K562 (cell line): ENCODE measurements at regions not wholly inside any gene's neighbourhood (a gene's known extent, or its start where the extent isn't known, plus 50 kb on each side); places are given as distances from the start of the nearest gene placed in this dataset.

Source experiments
- ATAC-seq: fragments of 200-7000 bp; cut with Tn5 transposase; 3 replicates; pipeline ENCODE4 v1.9.1; 2020; ENCODE audit warnings: moderate library complexity
- BruUV-seq: library from RNA; stranded (reverse); fragments of 400-500 nt; replicated peaks from 2 replicates; lab custom pipeline; 2021; lab: Mats Ljungman, UMichigan
- CTCF ChIA-PET: fragments of 300-600 bp; formaldehyde crosslinking; extraction: SDS; loops from one replicate; lab custom pipeline; 2021; ENCODE audit warnings: low intra/inter-chr PET ratio; lab: Yijun Ruan, JAX
- POLR2A ChIA-PET: fragments of 300-600, 350-650 bp; sonication (Branson Sonifier 250); formaldehyde crosslinking; extraction: SDS; loops from one replicate; lab custom pipeline; 2021; ENCODE audit warnings: antibody characterized with exemption, inconsistent platforms; lab: Yijun Ruan, JAX
- DNase-seq, 4 experiments: peaks; one replicate each; pipeline versions ENCODE4 v3.0.0 to v3.0.0-alpha.2; 2011 to 2018; ENCODE audit warnings: low spot score in 3 of 4, mixed read lengths in 3 of 4; ENCODE audit errors: extremely low read depth in 1 of 4
- FAIRE-seq: peaks from 2 replicates; lab custom pipeline; 2011; peaks lifted over from hg19 to GRCh38; lab: Jason Lieb, UNC
- H2AFZ ChIP-seq: 2 replicates; pipeline ENCODE4 v1.6.0; 2011; ENCODE audit warnings: low read depth, low read length, control low read depth, inconsistent platforms
- H3K27ac ChIP-seq: fragments of 200-600 bp; 3 replicates; pipeline ENCODE4 v1.8.0; 2011; ENCODE audit warnings: low read depth, mild to moderate bottlenecking, control low read depth, inconsistent platforms, low read length, moderate library complexity, mixed read lengths; ENCODE audit errors: extremely low read depth
- H3K27me3 ChIP-seq, 2 experiments: fragments of 300-600 bp in 1 of 2; 2 replicates in 1 of 2; 3 replicates in 1 of 2; pipeline versions ENCODE4 v1.6.0 to v1.8.0; 2011; ENCODE audit warnings: inconsistent platforms in 2 of 2, low read length in 2 of 2, mild to moderate bottlenecking in 1 of 2, mixed read lengths in 1 of 2, moderate library complexity in 1 of 2; ENCODE audit not compliant: control insufficient read depth in 2 of 2, insufficient read depth in 2 of 2
- H3K36me3 ChIP-seq: fragments of 300-600 bp; 3 replicates; pipeline ENCODE4 v1.8.0; 2011; ENCODE audit warnings: mild to moderate bottlenecking, low read length, inconsistent platforms; ENCODE audit not compliant: control insufficient read depth, insufficient read depth
- H3K4me1 ChIP-seq, 2 experiments: fragments of 200-600 bp in 1 of 2; replicated peaks in 1 of 2; 2 replicates in 1 of 2; 3 replicates in 1 of 2; pipeline versions ENCODE4 v1.5.1 to v1.8.0; 2011; ENCODE audit warnings: inconsistent platforms in 2 of 2, low read length in 2 of 2, mild to moderate bottlenecking in 1 of 2, mixed read lengths in 1 of 2, moderate library complexity in 1 of 2; ENCODE audit not compliant: control insufficient read depth in 2 of 2, insufficient read depth in 2 of 2
- H3K4me2 ChIP-seq: 2 replicates; pipeline ENCODE4 v1.6.1; 2011; ENCODE audit warnings: low read length, control low read depth, inconsistent platforms, mixed read lengths; ENCODE audit not compliant: insufficient read depth
- H3K4me3 ChIP-seq: fragments of 200-600 bp; sonication (generic), shearing (Covaris generic); 2 replicates; pipeline ENCODE4 v1.5.1; 2016; ENCODE audit warnings: control low read depth, inconsistent platforms
- H3K79me2 ChIP-seq: fragments of 200-600 bp; 3 replicates; pipeline ENCODE4 v1.8.0; 2011; ENCODE audit warnings: low read length, inconsistent platforms; ENCODE audit not compliant: control insufficient read depth, insufficient read depth
- H3K9ac ChIP-seq, 2 experiments: 2 replicates each; pipeline versions ENCODE4 v1.6.0 to v1.6.1; 2011; ENCODE audit warnings: low read depth in 2 of 2, low read length in 2 of 2, control low read depth in 1 of 2, inconsistent platforms in 1 of 2, mild to moderate bottlenecking in 1 of 2, mixed read lengths in 1 of 2; ENCODE audit not compliant: insufficient read depth in 1 of 2
- H3K9me1 ChIP-seq: one replicate; pipeline ENCODE4 v1.6.0; 2011; ENCODE audit warnings: inconsistent platforms, mild to moderate bottlenecking, low read length, moderate library complexity; ENCODE audit not compliant: control insufficient read depth, insufficient read depth
- H3K9me3 ChIP-seq: replicated peaks from 2 replicates; pipeline ENCODE4 v1.5.1; 2011; ENCODE audit warnings: low read depth, low read length, inconsistent platforms; ENCODE audit not compliant: control insufficient read depth, insufficient read depth
- H4K20me1 ChIP-seq: replicated peaks from 2 replicates; pipeline ENCODE4 v1.6.1; 2011; ENCODE audit warnings: low read length, inconsistent platforms, mixed read lengths; ENCODE audit not compliant: control insufficient read depth, insufficient read depth
- HOXB6 ChIP-seq: fragments of 250-450 bp; sonication (Bioruptor Pico); IDR thresholded peaks from 2 replicates; pipeline ENCODE4 v1.5.1; 2022; ENCODE audit warnings: mild to moderate bottlenecking, borderline replicate concordance
- KLF16 ChIP-seq: IDR thresholded peaks from 2 replicates; pipeline ENCODE4 v1.6.1; 2016; ENCODE audit warnings: antibody characterized with exemption
- MAFK ChIP-seq: IDR thresholded peaks from 2 replicates; pipeline ENCODE4 v1.6.1; 2011; ENCODE audit warnings: low read length, improper control_type of control experiment
- MTF1 ChIP-seq: fragments of 250-450 bp; sonication (Bioruptor Pico); IDR thresholded peaks from 2 replicates; pipeline ENCODE4 v1.9.0; 2021; ENCODE audit warnings: moderate library complexity, mild to moderate bottlenecking, inconsistent platforms, borderline replicate concordance
- ZBTB7A ChIP-seq: IDR thresholded peaks from 2 replicates; pipeline ENCODE4 v1.6.1; 2011; ENCODE audit warnings: low read depth, mild to moderate bottlenecking, low read length, moderate library complexity, borderline replicate concordance; ENCODE audit not compliant: control insufficient read depth
- ZNF436 ChIP-seq: fragments of 250-450, 450-650 bp; sonication (Bioruptor Pico); formaldehyde crosslinking; IDR thresholded peaks from 2 replicates; pipeline ENCODE4 v1.7.0; 2020; ENCODE audit warnings: mild to moderate bottlenecking
- ZNF551 ChIP-seq: fragments of 250-450 bp; sonication (Bioruptor Pico); IDR thresholded peaks from 2 replicates; pipeline ENCODE4 v1.5.0; 2021; ENCODE audit warnings: mild to moderate bottlenecking, moderate library complexity
- ZNF668 ChIP-seq: fragments of 250-450 bp; sonication (Bioruptor Pico); IDR thresholded peaks from 2 replicates; pipeline ENCODE4 v1.8.0; 2022; ENCODE audit warnings: mild to moderate bottlenecking, inconsistent platforms
- ZZZ3 ChIP-seq: fragments of 450-650 bp; IDR thresholded peaks from 2 replicates; pipeline ENCODE4 v1.6.1; 2016; ENCODE audit warnings: antibody characterized with exemption, mild to moderate bottlenecking, moderate library complexity
- WGBS: fragments of 100-300 bp; shearing (Covaris generic); methylation state at CpG from one replicate; pipeline ENCODE4 v1.1.6; 2016; ENCODE audit warnings: low coverage, mixed read lengths; ENCODE audit not compliant: insufficient coverage; ENCODE audit errors: missing lambda C conversion rate; 5-methylcytosine and 5-hydroxymethylcytosine counted together
- in situ Hi-C: fragments of 300-500 bp; cut with MboI; formaldehyde crosslinking; loops from 4 replicates; pipeline ENCODE4 v1.15.0; 2018; ENCODE audit warnings: inconsistent platforms, mixed read lengths
- intact Hi-C: fragments of 100-400 bp; cut with micrococcal nuclease; formaldehyde crosslinking; loops from 2 replicates; pipeline ENCODE4 v1.14.2; 2022
- TF ChIP-seq, protein P1 (sequence below), 2 experiments: fragments of 450-650 bp; formaldehyde crosslinking in 1 of 2; IDR thresholded peaks; 2 replicates each; pipeline versions ENCODE4 v1.4.0 to v1.6.1; 2014 to 2020; ENCODE audit warnings: mild to moderate bottlenecking in 2 of 2, borderline replicate concordance in 1 of 2, low read depth in 1 of 2

DNA sequence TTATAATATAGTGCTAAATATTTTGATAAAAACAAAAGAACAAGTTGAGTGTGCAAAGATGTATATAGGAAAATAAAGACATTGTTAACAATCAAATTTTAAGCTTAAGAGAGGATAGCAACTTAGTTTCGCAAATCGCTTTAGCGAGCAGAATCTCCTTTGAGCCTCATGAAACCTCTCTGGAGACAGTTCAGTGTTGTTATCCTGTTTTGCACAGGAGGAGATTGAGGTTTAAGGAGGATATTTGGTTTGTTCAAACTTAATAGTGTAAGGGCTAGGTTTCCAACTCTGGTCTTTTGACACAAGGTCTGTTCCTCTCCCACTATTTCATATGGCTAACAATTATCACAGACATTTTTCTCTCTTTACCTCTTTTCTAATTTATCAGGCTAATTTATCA, 1848.5 kb upstream of the TENM3 start:
- no peak overlapping the region for H3K4me3 ChIP-seq
- no peaks in the 10 kb centered on the region for H3K4me1 ChIP-seq
- H3K27me3 ChIP-seq = no peaks in the 10 kb centered on the region
- H2AFZ ChIP-seq = no peak overlapping the region
- no peak overlapping the region for H3K4me2 ChIP-seq
- H3K9me1 ChIP-seq = no peaks in the 10 kb centered on the region
- ChIA-PET POLR2A (no interaction called here), CTCF (no interaction called here)
- 0% methylated on average over 3 of the region's 3 CpGs for WGBS
- intact Hi-C loops (no loop called here), in situ Hi-C loops (no loop called here)
- FAIRE-seq = no peak
- H3K27ac ChIP-seq = no peak overlapping the region
- no peaks in the 10 kb centered on the region for H3K9me3 ChIP-seq
- H4K20me1 ChIP-seq = no peaks in the 10 kb centered on the region
- no peaks in the 10 kb centered on the region for H3K79me2 ChIP-seq
- no peak for DNase-seq
- TF ChIP-seq, protein P1, sequence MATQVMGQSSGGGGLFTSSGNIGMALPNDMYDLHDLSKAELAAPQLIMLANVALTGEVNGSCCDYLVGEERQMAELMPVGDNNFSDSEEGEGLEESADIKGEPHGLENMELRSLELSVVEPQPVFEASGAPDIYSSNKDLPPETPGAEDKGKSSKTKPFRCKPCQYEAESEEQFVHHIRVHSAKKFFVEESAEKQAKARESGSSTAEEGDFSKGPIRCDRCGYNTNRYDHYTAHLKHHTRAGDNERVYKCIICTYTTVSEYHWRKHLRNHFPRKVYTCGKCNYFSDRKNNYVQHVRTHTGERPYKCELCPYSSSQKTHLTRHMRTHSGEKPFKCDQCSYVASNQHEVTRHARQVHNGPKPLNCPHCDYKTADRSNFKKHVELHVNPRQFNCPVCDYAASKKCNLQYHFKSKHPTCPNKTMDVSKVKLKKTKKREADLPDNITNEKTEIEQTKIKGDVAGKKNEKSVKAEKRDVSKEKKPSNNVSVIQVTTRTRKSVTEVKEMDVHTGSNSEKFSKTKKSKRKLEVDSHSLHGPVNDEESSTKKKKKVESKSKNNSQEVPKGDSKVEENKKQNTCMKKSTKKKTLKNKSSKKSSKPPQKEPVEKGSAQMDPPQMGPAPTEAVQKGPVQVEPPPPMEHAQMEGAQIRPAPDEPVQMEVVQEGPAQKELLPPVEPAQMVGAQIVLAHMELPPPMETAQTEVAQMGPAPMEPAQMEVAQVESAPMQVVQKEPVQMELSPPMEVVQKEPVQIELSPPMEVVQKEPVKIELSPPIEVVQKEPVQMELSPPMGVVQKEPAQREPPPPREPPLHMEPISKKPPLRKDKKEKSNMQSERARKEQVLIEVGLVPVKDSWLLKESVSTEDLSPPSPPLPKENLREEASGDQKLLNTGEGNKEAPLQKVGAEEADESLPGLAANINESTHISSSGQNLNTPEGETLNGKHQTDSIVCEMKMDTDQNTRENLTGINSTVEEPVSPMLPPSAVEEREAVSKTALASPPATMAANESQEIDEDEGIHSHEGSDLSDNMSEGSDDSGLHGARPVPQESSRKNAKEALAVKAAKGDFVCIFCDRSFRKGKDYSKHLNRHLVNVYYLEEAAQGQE (IDR thresholded peaks at IDR 0.05; ENCODE audit: borderline replicate concordance) = no peak
- TF ChIP-seq, protein P1 (CRISPR knock-in tag; IDR thresholded peaks at IDR 0.05; ENCODE audit: low read depth) = no peak
- TF ChIP-seq ZBTB7A (no peak), MTF1 (CRISPR knock-in tag) (no peak), HOXB6 (CRISPR knock-in tag) (no peak), ZNF436 (CRISPR knock-in tag) (no peak), MAFK (no peak), ZNF551 (no peak), KLF16 (no peak), ZNF668 (CRISPR knock-in tag) (no peak), ZZZ3 (no peak)
- H3K36me3 ChIP-seq = no peaks in the 10 kb centered on the region
- no peak for ATAC-seq
- no TSS peak for BruUV-seq
- H3K9ac ChIP-seq = no peak overlapping the region
